UCSD-AML1 (cell line): ENCODE measurements at regions not wholly inside any gene's neighbourhood (a gene's known extent, or its start where the extent isn't known, plus 50 kb on each side); places are given as distances from the start of the nearest gene placed in this dataset.
A peak's percentile ranks its signal among the peaks of the same experiment; 100 is the strongest.

Source experiments
- DNase-seq: peaks from one replicate; lab custom pipeline; 2025; ENCODE audit not compliant: unreplicated experiment; lab: John Stamatoyannopoulos, UW

- no peak for DNase-seq
Measured at GRCh38 chr1:239538239-239538988, 152.0 kb downstream of the CHRM3 start.

GRCh38 chr1:239539051-239539450 is 152.7 kb downstream of the CHRM3 start:
- no peak for DNase-seq

- no peak for DNase-seq
Measured at GRCh38 chr1:239539812-239540211, 153.4 kb downstream of the CHRM3 start.

GRCh38 chr1:239543873-239544272 is 157.5 kb downstream of the CHRM3 start:
- no peak for DNase-seq

- no peak for DNase-seq
Measured at GRCh38 chr1:239545466-239545865, 159.1 kb downstream of the CHRM3 start.

- DNase-seq = no peak
Measured at GRCh38 chr1:239547987-239548386, 161.6 kb downstream of the CHRM3 start.

GRCh38 chr1:239550178-239550577 is 163.8 kb downstream of the CHRM3 start:
- no peak for DNase-seq

GRCh38 chr1:239555350-239555749 is 169.0 kb downstream of the CHRM3 start:
- DNase-seq = no peak

GRCh38 chr1:239558559-239558958 is 172.2 kb downstream of the CHRM3 start:
- no peak for DNase-seq

- no peak for DNase-seq
Measured at GRCh38 chr1:239558991-239559390, 172.6 kb downstream of the CHRM3 start.

GRCh38 chr1:239560921-239561320 is 174.6 kb downstream of the CHRM3 start:
- no peak for DNase-seq

- DNase-seq = no peak
Measured at GRCh38 chr1:239562095-239562494, 175.7 kb downstream of the CHRM3 start.

GRCh38 chr1:239563681-239564080 is 177.3 kb downstream of the CHRM3 start:
- DNase-seq = no peak

GRCh38 chr1:239566074-239566473 is 179.7 kb downstream of the CHRM3 start:
- no peak for DNase-seq

- DNase-seq = no peak
Measured at GRCh38 chr1:239570878-239571277, 184.5 kb downstream of the CHRM3 start.

GRCh38 chr1:239572183-239572582 is 185.8 kb downstream of the CHRM3 start:
- DNase-seq = no peak

- no peak for DNase-seq
Measured at GRCh38 chr1:239574112-239574511, 187.7 kb downstream of the CHRM3 start.

GRCh38 chr1:239575113-239575512 is 188.7 kb downstream of the CHRM3 start:
- DNase-seq = no peak

- no peak for DNase-seq
Measured at GRCh38 chr1:239583536-239583935, 197.2 kb downstream of the CHRM3 start.

- no peak for DNase-seq
Measured at GRCh38 chr1:239586128-239586527, 199.8 kb downstream of the CHRM3 start.

GRCh38 chr1:239587066-239587465 is 200.7 kb downstream of the CHRM3 start:
- peak; percentile 43 for DNase-seq

- DNase-seq = no peak
Measured at GRCh38 chr1:239587574-239588369, 201.4 kb downstream of the CHRM3 start.
